ENCODE measurements at regions not wholly inside any gene's neighbourhood (a gene's known extent, or its start where the extent isn't known, plus 50 kb on each side); places are given as distances from the start of the nearest gene placed in this dataset.

- POLR2A ChIA-PET = no interaction called here
Measured at GRCh38 chr10:111474786-111475185, 398.0 kb downstream of the ADRA2A start.

GRCh38 chr10:111475720-111476119 is 398.9 kb downstream of the ADRA2A start:
- ChIA-PET POLR2A (no interaction called here), CTCF (no interaction called here)
- H3K4me3 ChIP-seq (ENCODE audit: low read depth, low read length) = no peak overlapping the region
- TF ChIP-seq CTCF (IDR thresholded peaks at IDR 0.05; ENCODE audit: insufficient read depth, low read length, missing control alignments) = no peak
- peak; percentile 19 for DNase-seq (ENCODE audit: low read depth, low spot score)

More at GRCh38 chr10:111474786-111475185, 398.0 kb downstream of the ADRA2A start:
- no peak overlapping the region for H3K4me3 ChIP-seq (ENCODE audit: low read depth, low read length)
- CTCF ChIA-PET = no interaction called here
- no peak for TF ChIP-seq CTCF (IDR thresholded peaks at IDR 0.05; ENCODE audit: insufficient read depth, low read length, missing control alignments)
- DNase-seq (ENCODE audit: low read depth, low spot score) = no peak

- no peak overlapping the region for H3K4me3 ChIP-seq (ENCODE audit: low read depth, low read length)
- CTCF ChIA-PET = no interaction called here
Measured at GRCh38 chr10:111478651-111479050, 401.8 kb downstream of the ADRA2A start.

GRCh38 chr10:111479966-111480365 is 403.1 kb downstream of the ADRA2A start:
- POLR2A ChIA-PET = no interaction called here
- no peak for DNase-seq (ENCODE audit: low read depth, low spot score)
- no peak for TF ChIP-seq CTCF (IDR thresholded peaks at IDR 0.05; ENCODE audit: insufficient read depth, low read length, missing control alignments)
- CTCF ChIA-PET = no interaction called here
- H3K4me3 ChIP-seq (ENCODE audit: low read depth, low read length) = no peak overlapping the region

More at GRCh38 chr10:111478651-111479050, 401.8 kb downstream of the ADRA2A start:
- POLR2A ChIA-PET = no interaction called here
- no peak for DNase-seq (ENCODE audit: low read depth, low spot score)
- TF ChIP-seq CTCF (IDR thresholded peaks at IDR 0.05; ENCODE audit: insufficient read depth, low read length, missing control alignments) = no peak

GRCh38 chr10:111481261-111481826 is 404.5 kb downstream of the ADRA2A start:
- TF ChIP-seq CTCF (IDR thresholded peaks at IDR 0.05; ENCODE audit: insufficient read depth, low read length, missing control alignments) = no peak
- ChIA-PET POLR2A (no interaction called here), CTCF (no interaction called here)
- H3K4me3 ChIP-seq (ENCODE audit: low read depth, low read length) = no peak overlapping the region
- DNase-seq (ENCODE audit: low read depth, low spot score) = no peak

- ChIA-PET POLR2A (no interaction called here), CTCF (no interaction called here)
- DNase-seq (ENCODE audit: low read depth, low spot score) = no peak
- no peak for TF ChIP-seq CTCF (IDR thresholded peaks at IDR 0.05; ENCODE audit: insufficient read depth, low read length, missing control alignments)
- no peak overlapping the region for H3K4me3 ChIP-seq (ENCODE audit: low read depth, low read length)
Measured at GRCh38 chr10:111481866-111482265, 405.0 kb downstream of the ADRA2A start.

Measured in AG04449 (cell line).